ENCODE measurements at regions not wholly inside any gene's neighbourhood (a gene's known extent, or its start where the extent isn't known, plus 50 kb on each side); places are given as distances from the start of the nearest gene placed in this dataset.
"Not testable (repeated sequence)": the region's sequence is repeated elsewhere in the genome, so short reads cannot be mapped to it uniquely, and the experiment has no call there.

DNA sequence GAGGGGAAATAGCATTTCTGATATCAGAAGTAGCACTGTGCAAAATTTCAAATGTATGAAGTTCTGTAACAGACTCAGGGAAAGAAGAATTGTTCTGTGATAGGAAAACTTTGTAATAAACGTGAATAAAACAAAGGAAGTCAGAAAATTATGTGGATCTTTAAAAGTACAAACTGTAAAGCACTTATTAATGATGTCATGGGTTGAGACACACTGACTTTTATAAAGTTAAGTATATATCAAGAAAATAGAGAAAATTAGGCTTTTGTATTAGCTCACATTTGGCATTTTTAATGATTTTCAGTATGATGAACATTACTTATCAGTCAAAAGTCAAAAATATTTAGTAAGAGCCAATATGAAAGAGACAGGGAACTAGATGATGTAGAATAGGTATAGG, 1081.7 kb upstream of the EDIL3 start:
- whole genome bisulfite sequencing, 2 donors = 53 to 55% methylated on average over 1 of the region's 1 CpG
- TF ChIP-seq EP300 (IDR thresholded peaks at IDR 0.05) (no peak), POLR2AphosphoS5 (IDR thresholded peaks at IDR 0.05) (no peak), POLR2A (IDR thresholded peaks at IDR 0.05) (no peak)
- TF ChIP-seq, protein P1, sequence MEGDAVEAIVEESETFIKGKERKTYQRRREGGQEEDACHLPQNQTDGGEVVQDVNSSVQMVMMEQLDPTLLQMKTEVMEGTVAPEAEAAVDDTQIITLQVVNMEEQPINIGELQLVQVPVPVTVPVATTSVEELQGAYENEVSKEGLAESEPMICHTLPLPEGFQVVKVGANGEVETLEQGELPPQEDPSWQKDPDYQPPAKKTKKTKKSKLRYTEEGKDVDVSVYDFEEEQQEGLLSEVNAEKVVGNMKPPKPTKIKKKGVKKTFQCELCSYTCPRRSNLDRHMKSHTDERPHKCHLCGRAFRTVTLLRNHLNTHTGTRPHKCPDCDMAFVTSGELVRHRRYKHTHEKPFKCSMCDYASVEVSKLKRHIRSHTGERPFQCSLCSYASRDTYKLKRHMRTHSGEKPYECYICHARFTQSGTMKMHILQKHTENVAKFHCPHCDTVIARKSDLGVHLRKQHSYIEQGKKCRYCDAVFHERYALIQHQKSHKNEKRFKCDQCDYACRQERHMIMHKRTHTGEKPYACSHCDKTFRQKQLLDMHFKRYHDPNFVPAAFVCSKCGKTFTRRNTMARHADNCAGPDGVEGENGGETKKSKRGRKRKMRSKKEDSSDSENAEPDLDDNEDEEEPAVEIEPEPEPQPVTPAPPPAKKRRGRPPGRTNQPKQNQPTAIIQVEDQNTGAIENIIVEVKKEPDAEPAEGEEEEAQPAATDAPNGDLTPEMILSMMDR (IDR thresholded peaks at IDR 0.05) = no peak
- DNase-seq = no peak
- Histone ChIP-seq H3K4me1 (no peaks in the 10 kb centered on the region), H3K27me3 (no peaks in the 10 kb centered on the region), H3K4me3 (no peak overlapping the region), H3K27ac (no peak overlapping the region), H3K9me3 (no peaks in the 10 kb centered on the region), H3K36me3 (no peaks in the 10 kb centered on the region)
- no peak for ATAC-seq (ENCODE audit: low FRiP score in 2 of 2)

DNA sequence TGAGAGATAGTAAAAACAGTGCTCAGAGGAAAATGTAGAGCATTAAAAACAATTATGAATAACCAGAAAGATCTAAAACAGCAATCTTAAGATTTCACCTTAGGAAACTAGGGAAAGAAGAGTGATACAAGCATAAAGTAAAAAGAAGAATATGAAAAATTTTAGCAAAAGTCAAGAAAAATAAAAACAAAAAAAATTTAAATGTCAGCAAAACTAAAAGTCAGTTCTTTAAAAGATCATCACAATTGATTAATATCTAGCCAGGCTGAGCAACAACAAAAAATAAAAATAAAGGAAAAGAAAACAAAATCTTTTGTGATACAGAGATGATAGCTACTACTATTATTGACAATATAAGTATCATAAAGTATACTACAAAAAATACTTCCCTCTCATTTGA, 1088.1 kb upstream of the EDIL3 start:
- H3K36me3 ChIP-seq = no peaks in the 10 kb centered on the region
- H3K27ac ChIP-seq = no peak overlapping the region
- H3K27me3 ChIP-seq = no peaks in the 10 kb centered on the region
- ATAC-seq (ENCODE audit: low FRiP score in 2 of 2) (no peak), DNase-seq (no peak)
- H3K9me3 ChIP-seq = no peaks in the 10 kb centered on the region
- no peak overlapping the region for H3K4me3 ChIP-seq
- TF ChIP-seq POLR2A (IDR thresholded peaks at IDR 0.05) (no peak), POLR2AphosphoS5 (IDR thresholded peaks at IDR 0.05) (no peak), EP300 (IDR thresholded peaks at IDR 0.05) (no peak)
- TF ChIP-seq, protein P1 (IDR thresholded peaks at IDR 0.05) = no peak
- H3K4me1 ChIP-seq = no peaks in the 10 kb centered on the region

DNA sequence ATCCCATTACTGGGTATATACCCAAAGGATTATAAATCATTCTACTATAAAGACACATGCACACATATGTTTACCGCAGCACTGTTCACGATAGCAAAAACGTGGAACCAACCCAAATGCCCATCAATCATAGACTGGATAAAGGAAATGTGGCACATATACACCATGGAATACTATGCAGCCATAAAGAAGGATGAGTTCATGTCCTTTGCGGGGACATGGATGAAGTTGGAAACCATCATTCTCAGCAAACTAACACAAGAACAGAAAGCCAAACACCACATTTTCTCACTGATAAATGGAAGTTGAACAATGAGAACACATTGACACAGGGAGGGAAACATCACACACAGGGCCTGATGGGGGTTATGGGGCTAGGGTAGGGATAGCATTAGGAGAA, 1090.5 kb upstream of the EDIL3 start:
- not testable (repeated sequence) for H3K27me3 ChIP-seq; H3K9me3 ChIP-seq; H3K4me3 ChIP-seq; H3K36me3 ChIP-seq; H3K27ac ChIP-seq; ATAC-seq (ENCODE audit: low FRiP score in 2 of 2); H3K4me1 ChIP-seq; DNase-seq
- WGBS, 2 donors = 72 to 83% methylated on average over 4 of the region's 4 CpGs

DNA sequence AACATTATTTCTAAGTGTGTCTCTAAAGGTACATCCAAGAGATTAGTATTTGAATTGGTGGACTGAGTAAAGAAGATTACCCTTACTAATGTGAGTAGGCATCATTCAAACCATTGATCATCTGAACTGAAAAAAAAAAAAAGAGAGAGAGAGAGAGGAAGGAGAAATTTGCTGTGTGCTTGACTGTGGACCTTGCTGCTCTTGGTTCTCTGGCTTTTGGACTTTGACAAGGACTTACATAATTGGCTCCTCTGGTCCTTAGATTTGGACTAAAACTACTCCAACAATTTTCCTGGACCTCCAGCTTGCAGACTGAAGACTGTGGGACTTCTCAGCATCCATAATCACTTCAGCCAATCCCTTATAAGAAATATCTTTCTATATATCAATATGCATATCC, 1091.9 kb upstream of the EDIL3 start:
- ATAC-seq (ENCODE audit: low FRiP score in 2 of 2) (no peak), DNase-seq (no peak)
- Histone ChIP-seq H3K27me3 (no peaks in the 10 kb centered on the region), H3K27ac (no peak overlapping the region), H3K36me3 (no peaks in the 10 kb centered on the region), H3K9me3 (no peaks in the 10 kb centered on the region), H3K4me3 (no peak overlapping the region), H3K4me1 (no peaks in the 10 kb centered on the region)
- no peak for TF ChIP-seq POLR2A (IDR thresholded peaks at IDR 0.05)
- no peak for TF ChIP-seq EP300 (IDR thresholded peaks at IDR 0.05)
- no peak for TF ChIP-seq POLR2AphosphoS5 (IDR thresholded peaks at IDR 0.05)
- TF ChIP-seq, protein P1 (IDR thresholded peaks at IDR 0.05) = no peak

DNA sequence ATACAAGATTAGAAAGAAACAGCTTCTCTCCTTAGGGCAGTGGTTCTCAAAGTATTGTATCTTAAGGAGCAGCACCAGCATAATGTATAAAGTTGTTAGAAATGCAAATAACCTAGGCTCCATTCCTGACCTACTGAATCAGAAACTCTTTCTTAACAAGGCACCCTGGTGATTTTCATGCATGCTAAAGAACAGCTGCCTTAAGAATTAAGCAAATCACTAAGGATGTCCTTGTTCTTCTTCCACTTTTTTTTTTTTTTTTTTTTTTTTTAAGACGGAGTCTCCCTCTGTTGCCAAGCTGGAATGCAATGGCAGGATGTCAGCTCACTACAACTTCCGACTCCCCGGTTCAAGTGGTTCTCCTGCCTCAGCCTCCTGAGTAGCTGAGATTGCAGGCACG, 1095.2 kb upstream of the EDIL3 start:
- H3K36me3 ChIP-seq = no peaks in the 10 kb centered on the region
- no peaks in the 10 kb centered on the region for H3K4me1 ChIP-seq
- H3K9me3 ChIP-seq = peaks cover 0 to under 1% (median 0%) of the 10 kb centered on the region in 4 donors
- DNase-seq = no peak
- no peak overlapping the region for H3K4me3 ChIP-seq
- WGBS, 2 donors = 80 to 86% methylated on average over 4 of the region's 4 CpGs
- no peaks in the 10 kb centered on the region for H3K27me3 ChIP-seq
- no peak for ATAC-seq (ENCODE audit: low FRiP score in 2 of 2)
- TF ChIP-seq EP300 (IDR thresholded peaks at IDR 0.05) = no peak
- TF ChIP-seq, protein P1 (IDR thresholded peaks at IDR 0.05) = no peak
- no peak for TF ChIP-seq POLR2A (IDR thresholded peaks at IDR 0.05)
- no peak for TF ChIP-seq POLR2AphosphoS5 (IDR thresholded peaks at IDR 0.05)
- H3K27ac ChIP-seq = no peak overlapping the region

All from upper lobe of left lung (tissue), 6 donors.